Panc1 (cell line): ENCODE measurements at regions not wholly inside any gene's neighbourhood (a gene's known extent, or its start where the extent isn't known, plus 50 kb on each side); places are given as distances from the start of the nearest gene placed in this dataset.

Experiments used
- ATAC-seq: fragments of 200-7000 bp; cut with Tn5 transposase; 2 replicates; pipeline ENCODE4 v1.9.1; 2020; ENCODE audit warnings: mild to moderate bottlenecking, moderate library complexity
- BruUV-seq: library from RNA; stranded (reverse); fragments of 400-500 nt; replicated peaks from 2 replicates; lab custom pipeline; 2021; lab: Mats Ljungman, UMichigan
- CTCF ChIA-PET: fragments of 300-600 bp; sonication (Branson Sonifier 250); formaldehyde crosslinking; loops from one replicate; lab custom pipeline; 2022; ENCODE audit warnings: antibody characterized with exemption; lab: Charles Lee
- POLR2A ChIA-PET: fragments of 300-600 bp; sonication (Branson Sonifier 250); formaldehyde crosslinking; loops from one replicate; lab custom pipeline; 2022; ENCODE audit warnings: antibody characterized with exemption; lab: Charles Lee
- DNase-seq: peaks from one replicate; pipeline ENCODE4 v3.0.0-alpha.2; 2010; ENCODE audit warnings: low read depth, low spot score
- H3K27ac ChIP-seq: 2 replicates; pipeline ENCODE4 v1.5.1; 2011; ENCODE audit warnings: mild to moderate bottlenecking, low read length, inconsistent platforms
- H3K27me3 ChIP-seq: fragments of 200-500 bp; sonication (Bioruptor generic); 2 replicates; pipeline ENCODE4 v1.6.0; 2014; ENCODE audit warnings: low read length, inconsistent platforms; ENCODE audit not compliant: control insufficient read depth, insufficient read depth
- H3K36me3 ChIP-seq: fragments of 200-500 bp; sonication (Bioruptor generic); 2 replicates; pipeline ENCODE4 v1.5.1; 2014; ENCODE audit warnings: inconsistent platforms, mild to moderate bottlenecking, low read length, moderate library complexity; ENCODE audit not compliant: control insufficient read depth, insufficient read depth
- H3K4me1 ChIP-seq: 2 replicates; pipeline ENCODE4 v1.5.1; 2011; ENCODE audit warnings: inconsistent platforms, mild to moderate bottlenecking, low read length, moderate library complexity; ENCODE audit not compliant: control insufficient read depth, insufficient read depth
- H3K4me3 ChIP-seq, 2 experiments: 2 replicates each; pipeline ENCODE4 v1.5.1; 2011 to 2012; ENCODE audit warnings: low read depth in 2 of 2, low read length in 2 of 2, mild to moderate bottlenecking in 2 of 2, inconsistent platforms in 1 of 2, moderate library complexity in 1 of 2
- H3K9me3 ChIP-seq: fragments of 200-500 bp; sonication (Bioruptor generic); 2 replicates; pipeline ENCODE4 v1.5.1; 2014; ENCODE audit warnings: low read depth, mild to moderate bottlenecking, inconsistent platforms, low read length, moderate library complexity; ENCODE audit not compliant: control insufficient read depth, insufficient read depth
- CTCF ChIP-seq: fragments of 450-650 bp; IDR thresholded peaks from 2 replicates; pipeline ENCODE4 v1.5.1; 2017; ENCODE audit warnings: mild to moderate bottlenecking
- POLR2AphosphoS5 ChIP-seq: IDR thresholded peaks from 2 replicates; pipeline ENCODE4 v1.6.1; 2012; ENCODE audit warnings: mild to moderate bottlenecking, low read depth, low read length, moderate library complexity
- REST ChIP-seq, 2 experiments: IDR thresholded peaks; 2 replicates each; pipeline ENCODE4 v1.6.1; 2011 to 2012; ENCODE audit warnings: low read depth in 2 of 2, control low read depth in 1 of 2, low read length in 1 of 2, mild to moderate bottlenecking in 1 of 2, moderate library complexity in 1 of 2; ENCODE audit not compliant: insufficient read depth in 1 of 2
- SIN3A ChIP-seq: IDR thresholded peaks from 2 replicates; pipeline ENCODE4 v1.6.1; 2012; ENCODE audit warnings: low read depth, mild to moderate bottlenecking, low read length, moderate library complexity, borderline replicate concordance; ENCODE audit not compliant: insufficient read depth
- TCF7L2 ChIP-seq: IDR thresholded peaks from 2 replicates; pipeline ENCODE4 v1.6.1; 2011; ENCODE audit warnings: mild to moderate bottlenecking, low read depth, low read length, inconsistent platforms
- in situ Hi-C: cut with HindIII; loops from 2 replicates; pipeline ENCODE4 v1.10.0; 2016; ENCODE audit warnings: low sequenced_read_pairs, low pct_unique_long_range_greater_than_20kb
- intact Hi-C: fragments of 100-400 bp; cut with micrococcal nuclease; formaldehyde crosslinking; loops from one replicate; pipeline ENCODE4 v1.10.0; 2022; ENCODE audit not compliant: unreplicated experiment

GRCh38 chr22:27668828-27669797 lies 132.4 kb downstream of the MN1 start:
- ATAC-seq, result peak; percentile 45
- POLR2A ChIA-PET, result no interaction called here
- Histone ChIP-seq H3K36me3 (no peaks in the 10 kb centered on the region), H3K27me3 (no peaks in the 10 kb centered on the region), H3K27ac (no peak overlapping the region), H3K4me1 (no peaks in the 10 kb centered on the region), H3K9me3 (no peaks in the 10 kb centered on the region), H3K4me3 (no peak overlapping the region)
- TF ChIP-seq POLR2AphosphoS5 (no peak), REST (IDR thresholded peaks at IDR 0.05; ENCODE audit: insufficient read depth in 1 of 2, low read depth in 2 of 2, low read length in 1 of 2) (no peak), SIN3A (no peak), CTCF (no peak), TCF7L2 (no peak)
- DNase-seq, result no peak
- in situ Hi-C loops (no loop called here), intact Hi-C loops (no loop called here)
- BruUV-seq, result no TSS peak
- CTCF ChIA-PET, result no interaction called here

- in situ Hi-C loops (no loop called here), intact Hi-C loops (no loop called here)
- Histone ChIP-seq H3K4me1 (no peaks in the 10 kb centered on the region), H3K36me3 (no peaks in the 10 kb centered on the region), H3K9me3 (no peaks in the 10 kb centered on the region), H3K4me3 (no peak overlapping the region), H3K27me3 (no peaks in the 10 kb centered on the region), H3K27ac (no peak overlapping the region)
- no TSS peak for BruUV-seq
- ATAC-seq (no peak), DNase-seq (no peak)
- ChIA-PET CTCF (no interaction called here), POLR2A (no interaction called here)
- no peak for TF ChIP-seq TCF7L2
- no peak for TF ChIP-seq SIN3A
- TF ChIP-seq REST (IDR thresholded peaks at IDR 0.05; ENCODE audit: insufficient read depth in 1 of 2, low read depth in 2 of 2, low read length in 1 of 2), result no peak
- TF ChIP-seq CTCF, result no peak
- TF ChIP-seq POLR2AphosphoS5, result no peak
Observed at GRCh38 chr22:27669798-27670599, 131.6 kb downstream of the MN1 start.
